ENCODE measurements at regions not wholly inside any gene's neighbourhood (a gene's known extent, or its start where the extent isn't known, plus 50 kb on each side); places are given as distances from the start of the nearest gene placed in this dataset.
A peak's percentile ranks its signal among the peaks of the same experiment; 100 is the strongest.

- Histone ChIP-seq H3K27ac (ENCODE audit: low read depth in 1 of 2, low read length in 2 of 2) (no peak overlapping the region), H3K4me3 (ENCODE audit: low read depth in 1 of 3, low read length in 3 of 3) (no peak overlapping the region), H3K27me3 (ENCODE audit: control insufficient read depth in 4 of 4, insufficient read depth in 4 of 4, low read length in 3 of 4) (peaks cover 6 to 24% (median 12%) of the 10 kb centered on the region in 4 donors), H3K36me3 (ENCODE audit: control insufficient read depth in 4 of 4, insufficient read depth in 3 of 4, low read depth in 1 of 4, low read length in 3 of 4) (no peaks in the 10 kb centered on the region), H3K4me1 (ENCODE audit: control insufficient read depth in 4 of 4, insufficient read depth in 4 of 4, low read length in 3 of 4) (peaks cover 0 to 27% (median 9%) of the 10 kb centered on the region in 4 donors), H3K9ac (ENCODE audit: low read depth in 1 of 2, low read length in 2 of 2) (no peak overlapping the region), H3K9me3 (ENCODE audit: control insufficient read depth in 4 of 4, low read length in 3 of 4) (no peaks in the 10 kb centered on the region)
- no peak for DNase-seq (ENCODE audit: low spot score)
- 35% methylated on average over 1 of the region's 1 CpG for WGBS
- no peak for TF ChIP-seq FOXA2 (IDR thresholded peaks at IDR 0.05)
- no peak for TF ChIP-seq FOXA1 (IDR thresholded peaks at IDR 0.05)
- no peak for TF ChIP-seq EGR1 (IDR thresholded peaks at IDR 0.05; ENCODE audit: low read depth in 2 of 2)
- no peak for TF ChIP-seq YY1 (IDR thresholded peaks at IDR 0.05)
- no peak for TF ChIP-seq SP1 (IDR thresholded peaks at IDR 0.05)
- TF ChIP-seq RAD21 (IDR thresholded peaks at IDR 0.05), result no peak
- TF ChIP-seq, protein P1, sequence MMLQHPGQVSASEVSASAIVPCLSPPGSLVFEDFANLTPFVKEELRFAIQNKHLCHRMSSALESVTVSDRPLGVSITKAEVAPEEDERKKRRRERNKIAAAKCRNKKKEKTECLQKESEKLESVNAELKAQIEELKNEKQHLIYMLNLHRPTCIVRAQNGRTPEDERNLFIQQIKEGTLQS (IDR thresholded peaks at IDR 0.05), result no peak
Measured at GRCh38 chr11:43574411-43574810, 106.1 kb upstream of the HSD17B12 start.

GRCh38 chr11:43574949-43575912 is 105.3 kb upstream of the HSD17B12 start:
- Histone ChIP-seq H3K27ac (ENCODE audit: low read depth in 1 of 2, low read length in 2 of 2) (no peak overlapping the region), H3K36me3 (ENCODE audit: control insufficient read depth in 4 of 4, insufficient read depth in 3 of 4, low read depth in 1 of 4, low read length in 3 of 4) (no peaks in the 10 kb centered on the region), H3K27me3 (ENCODE audit: control insufficient read depth in 4 of 4, insufficient read depth in 4 of 4, low read length in 3 of 4) (peaks cover 6 to 24% (median 13%) of the 10 kb centered on the region in 4 donors), H3K4me1 (ENCODE audit: control insufficient read depth in 4 of 4, insufficient read depth in 4 of 4, low read length in 3 of 4) (peaks cover 2 to 34% (median 16%) of the 10 kb centered on the region in 4 donors), H3K9me3 (ENCODE audit: control insufficient read depth in 4 of 4, low read length in 3 of 4) (no peaks in the 10 kb centered on the region), H3K4me3 (ENCODE audit: low read depth in 1 of 3, low read length in 3 of 3) (peak overlapping the region in 1 of 3 donors; percentile 6), H3K9ac (ENCODE audit: low read depth in 1 of 2, low read length in 2 of 2) (no peak overlapping the region)
- WGBS, result 3% methylated on average over 50 of the region's 50 CpGs
- DNase-seq (ENCODE audit: low spot score), result no peak
- TF ChIP-seq EGR1 (IDR thresholded peaks at IDR 0.05; ENCODE audit: low read depth in 2 of 2) (no peak), JUND (IDR thresholded peaks at IDR 0.05) (no peak), RXRA (IDR thresholded peaks at IDR 0.05) (no peak)
- TF ChIP-seq, protein P2, sequence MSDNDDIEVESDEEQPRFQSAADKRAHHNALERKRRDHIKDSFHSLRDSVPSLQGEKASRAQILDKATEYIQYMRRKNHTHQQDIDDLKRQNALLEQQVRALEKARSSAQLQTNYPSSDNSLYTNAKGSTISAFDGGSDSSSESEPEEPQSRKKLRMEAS (IDR thresholded peaks at IDR 0.05), result no peak

GRCh38 chr11:43575913-43576310 is 104.6 kb upstream of the HSD17B12 start:
- peaks cover 2 to 41% (median 19%) of the 10 kb centered on the region in 4 donors for H3K4me1 ChIP-seq (ENCODE audit: control insufficient read depth in 4 of 4, insufficient read depth in 4 of 4, low read length in 3 of 4)
- WGBS, result 5% methylated on average over 11 of the region's 11 CpGs
- DNase-seq (ENCODE audit: low spot score), result no peak
- peaks cover 6 to 29% (median 16%) of the 10 kb centered on the region in 4 donors for H3K27me3 ChIP-seq (ENCODE audit: control insufficient read depth in 4 of 4, insufficient read depth in 4 of 4, low read length in 3 of 4)
- H3K4me3 ChIP-seq (ENCODE audit: low read depth in 1 of 3, low read length in 3 of 3), result no peak overlapping the region
- H3K9ac ChIP-seq (ENCODE audit: low read depth in 1 of 2, low read length in 2 of 2), result no peak overlapping the region
- H3K9me3 ChIP-seq (ENCODE audit: control insufficient read depth in 4 of 4, low read length in 3 of 4), result no peaks in the 10 kb centered on the region
- H3K36me3 ChIP-seq (ENCODE audit: control insufficient read depth in 4 of 4, insufficient read depth in 3 of 4, low read depth in 1 of 4, low read length in 3 of 4), result no peaks in the 10 kb centered on the region
- no peak overlapping the region for H3K27ac ChIP-seq (ENCODE audit: low read depth in 1 of 2, low read length in 2 of 2)
- no peak for TF ChIP-seq TAF1 (conservative IDR thresholded peaks at IDR 0.05)
- TF ChIP-seq FOXA2 (IDR thresholded peaks at IDR 0.05), result no peak
- TF ChIP-seq, protein P3, sequence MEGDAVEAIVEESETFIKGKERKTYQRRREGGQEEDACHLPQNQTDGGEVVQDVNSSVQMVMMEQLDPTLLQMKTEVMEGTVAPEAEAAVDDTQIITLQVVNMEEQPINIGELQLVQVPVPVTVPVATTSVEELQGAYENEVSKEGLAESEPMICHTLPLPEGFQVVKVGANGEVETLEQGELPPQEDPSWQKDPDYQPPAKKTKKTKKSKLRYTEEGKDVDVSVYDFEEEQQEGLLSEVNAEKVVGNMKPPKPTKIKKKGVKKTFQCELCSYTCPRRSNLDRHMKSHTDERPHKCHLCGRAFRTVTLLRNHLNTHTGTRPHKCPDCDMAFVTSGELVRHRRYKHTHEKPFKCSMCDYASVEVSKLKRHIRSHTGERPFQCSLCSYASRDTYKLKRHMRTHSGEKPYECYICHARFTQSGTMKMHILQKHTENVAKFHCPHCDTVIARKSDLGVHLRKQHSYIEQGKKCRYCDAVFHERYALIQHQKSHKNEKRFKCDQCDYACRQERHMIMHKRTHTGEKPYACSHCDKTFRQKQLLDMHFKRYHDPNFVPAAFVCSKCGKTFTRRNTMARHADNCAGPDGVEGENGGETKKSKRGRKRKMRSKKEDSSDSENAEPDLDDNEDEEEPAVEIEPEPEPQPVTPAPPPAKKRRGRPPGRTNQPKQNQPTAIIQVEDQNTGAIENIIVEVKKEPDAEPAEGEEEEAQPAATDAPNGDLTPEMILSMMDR (IDR thresholded peaks at IDR 0.05; ENCODE audit: low read depth, low read length, missing input control), result no peak
- TF ChIP-seq EGR1 (IDR thresholded peaks at IDR 0.05; ENCODE audit: low read depth in 2 of 2), result no peak
- no peak for TF ChIP-seq HNF4A (conservative IDR thresholded peaks at IDR 0.05)
- TF ChIP-seq, protein P4, sequence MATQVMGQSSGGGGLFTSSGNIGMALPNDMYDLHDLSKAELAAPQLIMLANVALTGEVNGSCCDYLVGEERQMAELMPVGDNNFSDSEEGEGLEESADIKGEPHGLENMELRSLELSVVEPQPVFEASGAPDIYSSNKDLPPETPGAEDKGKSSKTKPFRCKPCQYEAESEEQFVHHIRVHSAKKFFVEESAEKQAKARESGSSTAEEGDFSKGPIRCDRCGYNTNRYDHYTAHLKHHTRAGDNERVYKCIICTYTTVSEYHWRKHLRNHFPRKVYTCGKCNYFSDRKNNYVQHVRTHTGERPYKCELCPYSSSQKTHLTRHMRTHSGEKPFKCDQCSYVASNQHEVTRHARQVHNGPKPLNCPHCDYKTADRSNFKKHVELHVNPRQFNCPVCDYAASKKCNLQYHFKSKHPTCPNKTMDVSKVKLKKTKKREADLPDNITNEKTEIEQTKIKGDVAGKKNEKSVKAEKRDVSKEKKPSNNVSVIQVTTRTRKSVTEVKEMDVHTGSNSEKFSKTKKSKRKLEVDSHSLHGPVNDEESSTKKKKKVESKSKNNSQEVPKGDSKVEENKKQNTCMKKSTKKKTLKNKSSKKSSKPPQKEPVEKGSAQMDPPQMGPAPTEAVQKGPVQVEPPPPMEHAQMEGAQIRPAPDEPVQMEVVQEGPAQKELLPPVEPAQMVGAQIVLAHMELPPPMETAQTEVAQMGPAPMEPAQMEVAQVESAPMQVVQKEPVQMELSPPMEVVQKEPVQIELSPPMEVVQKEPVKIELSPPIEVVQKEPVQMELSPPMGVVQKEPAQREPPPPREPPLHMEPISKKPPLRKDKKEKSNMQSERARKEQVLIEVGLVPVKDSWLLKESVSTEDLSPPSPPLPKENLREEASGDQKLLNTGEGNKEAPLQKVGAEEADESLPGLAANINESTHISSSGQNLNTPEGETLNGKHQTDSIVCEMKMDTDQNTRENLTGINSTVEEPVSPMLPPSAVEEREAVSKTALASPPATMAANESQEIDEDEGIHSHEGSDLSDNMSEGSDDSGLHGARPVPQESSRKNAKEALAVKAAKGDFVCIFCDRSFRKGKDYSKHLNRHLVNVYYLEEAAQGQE (IDR thresholded peaks at IDR 0.05), result no peak
- TF ChIP-seq SP1 (IDR thresholded peaks at IDR 0.05), result no peak
- TF ChIP-seq, protein P1 (IDR thresholded peaks at IDR 0.05), result no peak
- TF ChIP-seq, protein P2 (IDR thresholded peaks at IDR 0.05), result no peak
- TF ChIP-seq FOXA1 (IDR thresholded peaks at IDR 0.05), result no peak
- no peak for TF ChIP-seq JUND (IDR thresholded peaks at IDR 0.05)
- TF ChIP-seq NR2F2 (IDR thresholded peaks at IDR 0.05), result no peak
- no peak for TF ChIP-seq GABPA (IDR thresholded peaks at IDR 0.05 in 1 of 2, conservative IDR thresholded peaks at IDR 0.05 in 1 of 2)
- TF ChIP-seq ZBTB33 (IDR thresholded peaks at IDR 0.05), result no peak
- TF ChIP-seq RAD21 (IDR thresholded peaks at IDR 0.05), result no peak
- no peak for TF ChIP-seq RXRA (IDR thresholded peaks at IDR 0.05)

All from liver (tissue), 8 donors.